Fibroblast of peridontal ligament (primary cell): ENCODE measurements at regions not wholly inside any gene's neighbourhood (a gene's known extent, or its start where the extent isn't known, plus 50 kb on each side); places are given as distances from the start of the nearest gene placed in this dataset.
"Not testable (repeated sequence)": the region's sequence is repeated elsewhere in the genome, so short reads cannot be mapped to it uniquely, and the experiment has no call there.

Experiments
- DNase-seq: peaks from one replicate; pipeline ENCODE4 v3.0.0-alpha.2; 2010; ENCODE audit errors: extremely low read depth

GRCh38 chr2:34567128-34567527 is 968.0 kb upstream of the FAM98A start:
- DNase-seq, result no peak

GRCh38 chr2:34552337-34552736 is 953.2 kb upstream of the FAM98A start:
- no peak for DNase-seq

- DNase-seq, result no peak
Measured at GRCh38 chr2:34549710-34550345, 950.7 kb upstream of the FAM98A start.

GRCh38 chr2:34547900-34548299 is 948.8 kb upstream of the FAM98A start:
- no peak for DNase-seq

- no peak for DNase-seq
Measured at GRCh38 chr2:34547340-34547739, 948.2 kb upstream of the FAM98A start.

GRCh38 chr2:34545486-34546136 is 946.5 kb upstream of the FAM98A start:
- DNase-seq, result no peak

- DNase-seq, result no peak
Measured at GRCh38 chr2:34534761-34535160, 935.7 kb upstream of the FAM98A start.

- DNase-seq, result no peak
Measured at GRCh38 chr2:34534341-34534740, 935.2 kb upstream of the FAM98A start.

GRCh38 chr2:34533585-34534183 is 934.6 kb upstream of the FAM98A start:
- DNase-seq, result no peak

GRCh38 chr2:34529965-34530364 is 930.9 kb upstream of the FAM98A start:
- no peak for DNase-seq

GRCh38 chr2:34523958-34524514 is 924.9 kb upstream of the FAM98A start:
- no peak for DNase-seq

- DNase-seq, result no peak
Measured at GRCh38 chr2:34519659-34520058, 920.6 kb upstream of the FAM98A start.

GRCh38 chr2:34498561-34498960 is 899.5 kb upstream of the FAM98A start:
- no peak for DNase-seq

- not testable (repeated sequence) for DNase-seq
Measured at GRCh38 chr2:34494192-34494591, 895.1 kb upstream of the FAM98A start.

GRCh38 chr2:34492561-34493455 is 893.7 kb upstream of the FAM98A start:
- DNase-seq, result no peak

- no peak for DNase-seq
Measured at GRCh38 chr2:34486965-34487364, 887.9 kb upstream of the FAM98A start.

- no peak for DNase-seq
Measured at GRCh38 chr2:34481542-34481941, 882.4 kb upstream of the FAM98A start.

- no peak for DNase-seq
Measured at GRCh38 chr2:34480366-34480765, 881.3 kb upstream of the FAM98A start.

GRCh38 chr2:34475156-34475555 is 876.1 kb upstream of the FAM98A start:
- no peak for DNase-seq

- no peak for DNase-seq
Measured at GRCh38 chr2:34474646-34475045, 875.5 kb upstream of the FAM98A start.

GRCh38 chr2:34447097-34447496 is 848.0 kb upstream of the FAM98A start:
- DNase-seq, result no peak

GRCh38 chr2:34423301-34423700 is 824.2 kb upstream of the FAM98A start:
- no peak for DNase-seq
